GM20431 (cell line): ENCODE measurements at regions not wholly inside any gene's neighbourhood (a gene's known extent, or its start where the extent isn't known, plus 50 kb on each side); places are given as distances from the start of the nearest gene placed in this dataset.
"Not testable (repeated sequence)": the region's sequence is repeated elsewhere in the genome, so short reads cannot be mapped to it uniquely, and the experiment has no call there.

Experiments
- in situ Hi-C: fragments of 300-500 bp; cut with MseI, MboI; formaldehyde crosslinking; loops from one replicate; pipeline ENCODE4 v1.15.0; 2020; ENCODE audit warnings: low sequenced_read_pairs; ENCODE audit not compliant: unreplicated experiment

- in situ Hi-C loops: not testable (repeated sequence)
These were observed 344.2 kb downstream of the RAP2B start for GRCh38 chr3:153506205-153506604.

GRCh38 chr3:153506686-153507085 lies 344.7 kb downstream of the RAP2B start:
- in situ Hi-C loops: not testable (repeated sequence)

- in situ Hi-C loops: no loop called here
These were observed 351.2 kb downstream of the RAP2B start for GRCh38 chr3:153513236-153513635.

GRCh38 chr3:153528473-153528872 lies 366.4 kb downstream of the RAP2B start:
- in situ Hi-C loops: no loop called here

- in situ Hi-C loops: no loop called here
These were observed 377.2 kb downstream of the RAP2B start for GRCh38 chr3:153539263-153539662.

GRCh38 chr3:153545471-153545870 lies 383.4 kb downstream of the RAP2B start:
- in situ Hi-C loops: no loop called here

- in situ Hi-C loops: no loop called here
These were observed 385.9 kb downstream of the RAP2B start for GRCh38 chr3:153547970-153548369.

GRCh38 chr3:153549686-153550085 lies 387.7 kb downstream of the RAP2B start:
- in situ Hi-C loops: not testable (repeated sequence)

- in situ Hi-C loops: no loop called here
These were observed 389.7 kb downstream of the RAP2B start for GRCh38 chr3:153551536-153552285.

GRCh38 chr3:153552887-153553604 lies 391.0 kb downstream of the RAP2B start:
- in situ Hi-C loops: no loop called here

- in situ Hi-C loops: no loop called here
These were observed 391.5 kb downstream of the RAP2B start for GRCh38 chr3:153553605-153553945.

GRCh38 chr3:153555919-153556318 lies 393.9 kb downstream of the RAP2B start:
- in situ Hi-C loops: no loop called here

- in situ Hi-C loops: not testable (repeated sequence)
These were observed 397.3 kb downstream of the RAP2B start for GRCh38 chr3:153559366-153559765.

GRCh38 chr3:153567011-153567410 lies 405.0 kb downstream of the RAP2B start:
- in situ Hi-C loops: no loop called here

GRCh38 chr3:153567556-153567955 lies 405.5 kb downstream of the RAP2B start:
- in situ Hi-C loops: no loop called here

- in situ Hi-C loops: not testable (repeated sequence)
These were observed 408.5 kb downstream of the RAP2B start for GRCh38 chr3:153570481-153570880.

GRCh38 chr3:153572165-153572564 lies 410.1 kb downstream of the RAP2B start:
- in situ Hi-C loops: no loop called here

GRCh38 chr3:153572654-153573053 lies 410.6 kb downstream of the RAP2B start:
- in situ Hi-C loops: no loop called here

- in situ Hi-C loops: no loop called here
These were observed 411.5 kb downstream of the RAP2B start for GRCh38 chr3:153573481-153573880.

- in situ Hi-C loops: no loop called here
These were observed 412.4 kb downstream of the RAP2B start for GRCh38 chr3:153574445-153574844.

- in situ Hi-C loops: no loop called here
These were observed 415.2 kb downstream of the RAP2B start for GRCh38 chr3:153577059-153577736.
